ENCODE measurements at regions not wholly inside any gene's neighbourhood (a gene's known extent, or its start where the extent isn't known, plus 50 kb on each side); places are given as distances from the start of the nearest gene placed in this dataset.

DNA sequence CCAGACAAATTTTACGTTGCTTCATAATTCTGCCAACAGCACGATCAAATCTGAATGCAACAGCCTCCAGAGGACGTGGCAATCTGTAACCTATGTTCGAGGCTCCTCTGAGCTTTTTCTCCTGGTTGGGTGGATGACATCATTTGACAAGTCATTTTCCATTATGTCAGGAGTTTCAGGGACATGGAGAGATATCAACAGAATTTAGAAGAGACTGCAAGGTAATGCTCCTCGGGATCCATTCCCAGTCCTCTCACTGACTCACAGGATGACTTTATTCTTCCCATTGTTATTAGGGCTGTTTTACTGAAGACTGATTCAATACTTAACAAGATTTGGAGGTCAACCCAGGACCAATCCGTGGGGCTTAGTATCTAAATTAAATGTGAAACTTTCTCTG lies 72.5 kb upstream of the RNF152 start:
- no peak overlapping the region for H3K4me3 ChIP-seq (ENCODE audit: extremely low read depth, insufficient read depth, low read length, poor library complexity, severe bottlenecking)
- no peaks in the 10 kb centered on the region for H3K36me3 ChIP-seq (ENCODE audit: control insufficient read depth, insufficient read depth, low read length)
- peaks cover 4% of the 10 kb centered on the region for H3K4me1 ChIP-seq (ENCODE audit: control insufficient read depth, insufficient read depth, low read length, poor library complexity, severe bottlenecking)
- 79 to 85% methylated on average over 5 of the region's 6 CpGs for WGBS, 2 experiments (ENCODE audit: insufficient coverage in 2 of 2)
- H3K9me3 ChIP-seq (ENCODE audit: control insufficient read depth, low read length) = no peaks in the 10 kb centered on the region
- H3K27ac ChIP-seq (ENCODE audit: low read depth, low read length, severe bottlenecking) = no peak overlapping the region

- Histone ChIP-seq H3K36me3 (ENCODE audit: control insufficient read depth, insufficient read depth, low read length) (no peaks in the 10 kb centered on the region), H3K4me3 (ENCODE audit: extremely low read depth, insufficient read depth, low read length, poor library complexity, severe bottlenecking) (no peak overlapping the region), H3K27ac (ENCODE audit: low read depth, low read length, severe bottlenecking) (no peak overlapping the region), H3K9me3 (ENCODE audit: control insufficient read depth, low read length) (no peaks in the 10 kb centered on the region), H3K4me1 (ENCODE audit: control insufficient read depth, insufficient read depth, low read length, poor library complexity, severe bottlenecking) (peaks cover 4% of the 10 kb centered on the region)
Measured at GRCh38 chr18:61964616-61965015, 71.8 kb upstream of the RNF152 start.

GRCh38 chr18:61963705-61964104 lies 70.9 kb upstream of the RNF152 start:
- Histone ChIP-seq H3K4me3 (ENCODE audit: extremely low read depth, insufficient read depth, low read length, poor library complexity, severe bottlenecking) (no peak overlapping the region), H3K36me3 (ENCODE audit: control insufficient read depth, insufficient read depth, low read length) (no peaks in the 10 kb centered on the region), H3K4me1 (ENCODE audit: control insufficient read depth, insufficient read depth, low read length, poor library complexity, severe bottlenecking) (peaks cover 7% of the 10 kb centered on the region), H3K27ac (ENCODE audit: low read depth, low read length, severe bottlenecking) (no peak overlapping the region), H3K9me3 (ENCODE audit: control insufficient read depth, low read length) (no peaks in the 10 kb centered on the region)
- WGBS, 2 experiments (ENCODE audit: insufficient coverage in 2 of 2) = 56% methylated on average over 1 of the region's 1 CpG; no CpG with 5 or more reads in 1 of the 2 experiments

DNA sequence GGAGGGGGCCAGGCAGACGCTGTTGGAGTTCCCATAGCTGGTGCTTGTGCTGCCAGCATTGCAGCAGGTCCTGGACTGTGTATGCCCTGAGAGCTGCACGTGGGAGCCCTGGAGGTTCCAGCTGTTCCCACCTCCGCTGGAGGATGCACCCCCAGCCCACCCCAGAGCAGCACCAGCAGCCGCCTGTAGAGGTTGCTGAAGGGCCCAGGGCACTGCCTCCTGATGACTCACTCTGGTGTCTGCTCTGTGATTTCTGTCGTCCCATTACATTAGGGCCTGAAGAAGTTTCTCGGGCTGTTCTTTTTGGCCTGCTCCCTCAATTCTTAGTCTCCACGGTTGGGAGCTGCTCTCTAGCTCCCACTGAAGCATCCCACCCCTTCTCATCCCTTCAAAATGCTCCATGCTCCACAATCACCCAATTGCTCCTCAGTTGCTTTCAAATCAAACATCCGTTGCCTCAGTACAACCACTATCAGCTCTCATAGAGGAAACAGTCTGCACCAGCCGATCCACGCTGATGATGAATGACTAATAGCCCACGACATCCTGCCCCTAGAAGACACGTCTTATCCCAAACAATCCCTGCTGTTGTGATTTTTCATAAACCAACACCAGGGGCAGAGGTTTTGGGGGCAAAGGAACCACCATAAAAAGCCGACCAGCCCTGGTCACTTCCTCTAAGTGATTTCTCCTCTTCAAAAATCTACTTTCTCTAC lies 65.2 kb upstream of the RNF152 start:
- H3K36me3 ChIP-seq (ENCODE audit: control insufficient read depth, insufficient read depth, low read length) = no peaks in the 10 kb centered on the region
- WGBS, 2 experiments (ENCODE audit: insufficient coverage in 2 of 2) = 84 to 85% methylated on average over 11 to 12 of the region's 13 CpGs
- peaks cover 2% of the 10 kb centered on the region for H3K4me1 ChIP-seq (ENCODE audit: control insufficient read depth, insufficient read depth, low read length, poor library complexity, severe bottlenecking)
- H3K27ac ChIP-seq (ENCODE audit: low read depth, low read length, severe bottlenecking) = peak overlapping the region; percentile 24
- H3K4me3 ChIP-seq (ENCODE audit: extremely low read depth, insufficient read depth, low read length, poor library complexity, severe bottlenecking) = no peak overlapping the region
- peaks cover 5% of the 10 kb centered on the region for H3K9me3 ChIP-seq (ENCODE audit: control insufficient read depth, low read length)

DNA sequence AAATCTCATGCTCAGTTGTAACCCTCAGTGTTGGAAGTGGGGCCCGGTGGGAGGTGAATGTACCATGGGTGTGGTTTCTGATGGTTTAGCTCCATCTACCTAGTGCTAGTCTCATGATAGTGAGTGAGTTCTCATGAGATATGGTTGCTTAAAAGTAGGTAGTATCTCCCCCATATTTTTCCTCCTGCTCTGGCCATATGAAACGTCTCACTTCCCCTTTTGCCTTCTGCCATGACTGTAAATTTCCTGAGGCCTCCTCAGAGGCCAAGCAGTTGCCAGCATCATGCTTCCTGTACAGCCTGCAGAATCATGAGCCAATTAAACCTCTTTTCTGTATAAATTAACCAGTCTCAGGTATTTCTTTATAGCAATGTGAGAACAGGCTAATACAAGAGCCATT lies 62.8 kb upstream of the RNF152 start:
- no peak overlapping the region for H3K27ac ChIP-seq (ENCODE audit: low read depth, low read length, severe bottlenecking)
- peaks cover 21% of the 10 kb centered on the region for H3K4me1 ChIP-seq (ENCODE audit: control insufficient read depth, insufficient read depth, low read length, poor library complexity, severe bottlenecking)
- H3K4me3 ChIP-seq (ENCODE audit: extremely low read depth, insufficient read depth, low read length, poor library complexity, severe bottlenecking) = no peak overlapping the region
- H3K36me3 ChIP-seq (ENCODE audit: control insufficient read depth, insufficient read depth, low read length) = no peaks in the 10 kb centered on the region
- H3K9me3 ChIP-seq (ENCODE audit: control insufficient read depth, low read length) = peaks cover 5% of the 10 kb centered on the region
- 82% methylated on average over 1 of the region's 2 CpGs; no CpG with 5 or more reads in 1 of the 2 experiments for WGBS, 2 experiments (ENCODE audit: insufficient coverage in 2 of 2)

DNA sequence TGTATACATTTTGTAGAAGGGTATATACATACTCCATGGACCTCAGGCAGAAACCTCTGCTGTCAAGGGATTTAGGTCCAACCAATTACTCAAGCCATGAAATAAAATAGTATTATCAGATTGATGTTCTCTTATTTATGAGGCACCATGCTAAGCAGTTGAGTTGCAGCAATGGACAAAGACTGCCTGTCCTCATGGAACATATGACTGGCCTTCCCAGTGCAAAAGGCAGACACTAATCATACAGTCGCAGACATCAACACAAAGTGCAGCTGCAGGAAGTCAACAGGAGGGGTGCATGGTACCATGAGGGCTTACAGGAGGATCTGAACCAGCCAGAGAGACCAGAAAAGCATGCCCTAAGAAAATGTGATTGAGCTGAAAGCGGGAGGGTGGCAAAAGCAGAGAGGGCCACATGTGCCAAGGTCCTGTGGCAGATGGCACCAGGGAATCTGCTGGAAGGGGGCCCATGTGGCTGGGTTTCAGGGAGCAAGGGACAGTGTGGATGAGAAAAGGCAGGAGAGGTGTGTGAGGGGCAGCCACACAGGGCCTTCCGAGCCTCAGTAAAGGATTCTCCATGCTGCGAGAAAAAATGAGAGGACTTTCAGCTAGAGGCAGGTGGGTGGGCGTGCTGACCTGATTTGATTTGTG lies 61.4 kb upstream of the RNF152 start:
- WGBS, 2 experiments (ENCODE audit: insufficient coverage in 2 of 2) = 94 to 96% methylated on average over 5 of the region's 5 CpGs

DNA sequence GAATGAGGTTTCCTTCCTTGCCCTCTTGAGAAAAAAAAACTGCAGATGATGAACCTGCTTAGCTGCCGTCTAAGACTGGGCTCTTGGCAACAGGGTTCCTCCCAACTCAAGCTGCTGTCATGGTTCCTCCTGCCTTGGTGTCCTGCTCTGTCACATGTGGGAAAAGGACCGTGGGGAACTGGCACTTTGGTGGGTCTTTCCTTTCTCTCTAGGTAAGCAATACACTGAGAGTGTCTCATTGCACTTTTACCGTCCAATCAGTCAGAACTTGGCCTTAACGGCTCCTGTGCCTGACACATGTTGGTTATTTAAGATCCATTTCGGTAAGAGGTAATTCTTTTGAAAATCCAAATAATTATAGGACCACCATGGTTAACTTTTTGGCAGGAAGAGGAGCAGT lies 60.8 kb upstream of the RNF152 start:
- H3K27ac ChIP-seq (ENCODE audit: low read depth, low read length, severe bottlenecking) = no peak overlapping the region
- H3K9me3 ChIP-seq (ENCODE audit: control insufficient read depth, low read length) = peaks cover 5% of the 10 kb centered on the region
- WGBS, 2 experiments (ENCODE audit: insufficient coverage in 2 of 2) = 90 to 91% methylated on average over 5 of the region's 5 CpGs
- H3K4me3 ChIP-seq (ENCODE audit: extremely low read depth, insufficient read depth, low read length, poor library complexity, severe bottlenecking) = no peak overlapping the region
- H3K4me1 ChIP-seq (ENCODE audit: control insufficient read depth, insufficient read depth, low read length, poor library complexity, severe bottlenecking) = peaks cover 38% of the 10 kb centered on the region
- H3K36me3 ChIP-seq (ENCODE audit: control insufficient read depth, insufficient read depth, low read length) = no peaks in the 10 kb centered on the region

More for the DNA sequence above, 61.4 kb upstream of the RNF152 start:
- Histone ChIP-seq H3K4me1 (ENCODE audit: control insufficient read depth, insufficient read depth, low read length, poor library complexity, severe bottlenecking) (peaks cover 34% of the 10 kb centered on the region), H3K27ac (ENCODE audit: low read depth, low read length, severe bottlenecking) (no peak overlapping the region), H3K9me3 (ENCODE audit: control insufficient read depth, low read length) (peaks cover 5% of the 10 kb centered on the region), H3K4me3 (ENCODE audit: extremely low read depth, insufficient read depth, low read length, poor library complexity, severe bottlenecking) (no peak overlapping the region), H3K36me3 (ENCODE audit: control insufficient read depth, insufficient read depth, low read length) (no peaks in the 10 kb centered on the region)

GRCh38 chr18:61953161-61953560 lies 60.4 kb upstream of the RNF152 start:
- Histone ChIP-seq H3K27ac (ENCODE audit: low read depth, low read length, severe bottlenecking) (peak overlapping the region; percentile 39), H3K36me3 (ENCODE audit: control insufficient read depth, insufficient read depth, low read length) (no peaks in the 10 kb centered on the region), H3K9me3 (ENCODE audit: control insufficient read depth, low read length) (peaks cover 5% of the 10 kb centered on the region), H3K4me1 (ENCODE audit: control insufficient read depth, insufficient read depth, low read length, poor library complexity, severe bottlenecking) (peaks cover 43% of the 10 kb centered on the region), H3K4me3 (ENCODE audit: extremely low read depth, insufficient read depth, low read length, poor library complexity, severe bottlenecking) (no peak overlapping the region)
- 94 to 100% methylated on average over 3 to 4 of the region's 5 CpGs for WGBS, 2 experiments (ENCODE audit: insufficient coverage in 2 of 2)

GRCh38 chr18:61951396-61951795 lies 58.6 kb upstream of the RNF152 start:
- no peaks in the 10 kb centered on the region for H3K36me3 ChIP-seq (ENCODE audit: control insufficient read depth, insufficient read depth, low read length)
- H3K4me1 ChIP-seq (ENCODE audit: control insufficient read depth, insufficient read depth, low read length, poor library complexity, severe bottlenecking) = peaks cover 59% of the 10 kb centered on the region
- WGBS, 2 experiments (ENCODE audit: insufficient coverage in 2 of 2) = 92 to 97% methylated on average over 6 of the region's 6 CpGs
- no peaks in the 10 kb centered on the region for H3K9me3 ChIP-seq (ENCODE audit: control insufficient read depth, low read length)
- H3K27ac ChIP-seq (ENCODE audit: low read depth, low read length, severe bottlenecking) = peak overlapping the region; percentile 80
- H3K4me3 ChIP-seq (ENCODE audit: extremely low read depth, insufficient read depth, low read length, poor library complexity, severe bottlenecking) = no peak overlapping the region

DNA sequence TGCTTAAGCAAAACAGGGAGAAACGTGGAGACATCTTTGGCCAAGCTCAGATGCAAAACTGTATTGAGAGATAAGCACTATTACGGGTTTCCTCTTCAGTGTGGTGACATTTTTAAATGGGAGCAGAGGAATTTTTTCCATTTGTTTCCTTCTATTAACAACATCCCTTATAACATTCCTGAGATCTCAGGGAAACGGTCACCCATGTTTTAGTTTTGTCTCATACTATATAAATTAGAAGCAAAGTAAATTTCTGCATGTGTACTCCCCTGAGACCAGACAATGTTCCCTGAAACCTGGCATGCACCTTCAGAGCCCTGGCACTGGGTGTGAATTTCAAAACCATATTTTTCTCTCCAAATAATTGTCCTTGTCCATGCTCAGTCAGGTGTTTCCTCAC lies 57.6 kb upstream of the RNF152 start:
- 82 to 91% methylated on average over 1 of the region's 3 CpGs for WGBS, 2 experiments (ENCODE audit: insufficient coverage in 2 of 2)
- no peaks in the 10 kb centered on the region for H3K9me3 ChIP-seq (ENCODE audit: control insufficient read depth, low read length)
- H3K27ac ChIP-seq (ENCODE audit: low read depth, low read length, severe bottlenecking) = peak overlapping the region; percentile 88
- H3K4me3 ChIP-seq (ENCODE audit: extremely low read depth, insufficient read depth, low read length, poor library complexity, severe bottlenecking) = no peak overlapping the region
- peaks cover 61% of the 10 kb centered on the region for H3K4me1 ChIP-seq (ENCODE audit: control insufficient read depth, insufficient read depth, low read length, poor library complexity, severe bottlenecking)
- H3K36me3 ChIP-seq (ENCODE audit: control insufficient read depth, insufficient read depth, low read length) = no peaks in the 10 kb centered on the region

DNA sequence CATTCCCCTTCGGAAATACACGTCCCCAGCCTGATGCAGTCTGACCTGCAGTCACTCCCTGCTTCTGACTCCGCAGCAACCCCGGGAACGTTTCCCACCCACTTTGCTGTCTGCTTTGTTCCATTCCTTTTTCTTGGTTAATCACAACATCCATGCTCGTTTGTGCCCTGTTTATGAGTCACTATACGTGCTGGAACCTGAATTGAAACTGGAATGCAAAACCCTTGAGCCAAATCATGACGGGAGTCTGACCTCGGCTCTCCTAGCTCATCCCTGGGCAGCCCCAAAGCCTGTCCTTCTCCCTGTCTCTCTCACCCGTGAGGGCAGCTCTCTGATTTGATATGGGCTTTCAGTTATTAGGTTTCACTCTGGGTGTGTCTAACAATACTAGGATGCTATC lies 57.1 kb upstream of the RNF152 start:
- no peaks in the 10 kb centered on the region for H3K9me3 ChIP-seq (ENCODE audit: control insufficient read depth, low read length)
- H3K4me1 ChIP-seq (ENCODE audit: control insufficient read depth, insufficient read depth, low read length, poor library complexity, severe bottlenecking) = peaks cover 61% of the 10 kb centered on the region
- H3K27ac ChIP-seq (ENCODE audit: low read depth, low read length, severe bottlenecking) = peak overlapping the region; percentile 88
- no peak overlapping the region for H3K4me3 ChIP-seq (ENCODE audit: extremely low read depth, insufficient read depth, low read length, poor library complexity, severe bottlenecking)
- WGBS, 2 experiments (ENCODE audit: insufficient coverage in 2 of 2) = 78 to 79% methylated on average over 8 to 9 of the region's 10 CpGs
- no peaks in the 10 kb centered on the region for H3K36me3 ChIP-seq (ENCODE audit: control insufficient read depth, insufficient read depth, low read length)
